ENCODE measurements at regions not wholly inside any gene's neighbourhood (a gene's known extent, or its start where the extent isn't known, plus 50 kb on each side); places are given as distances from the start of the nearest gene placed in this dataset.

DNA sequence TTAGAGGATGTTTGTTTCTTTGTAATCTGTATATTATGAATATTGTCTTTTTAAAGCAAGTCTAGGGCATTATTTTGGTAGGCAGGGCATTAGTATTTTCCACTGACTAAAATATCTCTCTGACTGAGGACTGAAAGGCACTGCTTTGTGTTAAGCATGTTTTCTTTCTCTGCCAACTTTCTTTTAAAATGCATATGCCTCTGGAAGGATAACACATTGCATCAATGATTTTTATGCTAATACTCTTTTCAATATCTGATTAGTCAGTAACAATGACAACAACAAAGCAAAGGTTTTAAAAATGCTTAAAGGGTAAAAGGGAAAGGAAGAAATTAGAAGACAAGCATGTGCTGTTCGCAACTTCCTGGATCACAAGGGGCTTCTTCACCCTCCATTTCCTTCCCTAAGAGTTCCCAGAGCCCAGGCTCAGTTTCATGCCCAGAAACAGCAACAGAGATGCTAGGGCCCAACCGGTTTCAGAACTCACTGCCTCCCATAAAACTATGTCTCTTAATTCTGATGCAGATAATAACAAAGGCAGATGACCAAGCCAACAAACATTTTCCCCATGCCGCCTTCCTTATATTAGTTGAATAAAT is 786.8 kb upstream of the ACVR2A start:
- intact Hi-C loops (cut with micrococcal nuclease): no loop called here
- ChIA-PET CTCF (no interaction called here), POLR2A (no interaction called here)
- no peak for DNase-seq
- H3K27me3 Mint-ChIP-seq: peaks cover 2% of the 10 kb centered on the region
- H3K36me3 Mint-ChIP-seq: no peaks in the 10 kb centered on the region
- no peaks in the 10 kb centered on the region for H3K9me3 Mint-ChIP-seq
- no peak overlapping the region for H3K27ac Mint-ChIP-seq
- no peaks in the 10 kb centered on the region for H3K4me1 Mint-ChIP-seq (ENCODE audit: low read depth)
- H3K4me3 Mint-ChIP-seq: no peak overlapping the region

DNA sequence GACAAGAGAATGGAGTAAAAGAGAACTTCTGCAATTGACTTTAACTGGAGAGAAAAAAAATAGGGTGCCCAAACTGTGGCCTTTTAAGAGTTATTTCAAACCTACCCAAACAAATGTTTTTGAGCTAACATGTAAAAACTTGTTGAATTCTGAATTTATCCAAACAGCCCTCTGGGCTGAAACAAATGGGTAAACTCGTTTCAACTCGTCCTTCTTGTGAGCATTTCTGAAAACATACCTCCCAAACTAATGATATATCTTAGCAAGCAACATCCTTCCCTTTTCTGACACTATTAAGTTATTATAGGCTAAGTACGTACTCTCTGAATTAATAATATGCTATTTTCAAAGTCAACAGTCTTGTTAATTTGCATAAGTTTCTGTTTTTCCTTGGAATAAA is 793.0 kb upstream of the ACVR2A start:
- no peak for DNase-seq
- Mint-ChIP-seq H3K4me3 (no peak overlapping the region), H3K4me1 (ENCODE audit: low read depth) (no peaks in the 10 kb centered on the region), H3K9me3 (no peaks in the 10 kb centered on the region), H3K27ac (no peak overlapping the region), H3K36me3 (no peaks in the 10 kb centered on the region), H3K27me3 (peaks cover 2% of the 10 kb centered on the region)
- POLR2A ChIA-PET: no interaction called here
- CTCF ChIA-PET: interaction anchor here (0.9 to 1.9 kb wide), 3 partner anchors 11 to 859 kb away, joined by 3 to 6 read pairs (median 4); no protein-coding TSS in a partner anchor
- intact Hi-C loops (cut with micrococcal nuclease): no loop called here

DNA sequence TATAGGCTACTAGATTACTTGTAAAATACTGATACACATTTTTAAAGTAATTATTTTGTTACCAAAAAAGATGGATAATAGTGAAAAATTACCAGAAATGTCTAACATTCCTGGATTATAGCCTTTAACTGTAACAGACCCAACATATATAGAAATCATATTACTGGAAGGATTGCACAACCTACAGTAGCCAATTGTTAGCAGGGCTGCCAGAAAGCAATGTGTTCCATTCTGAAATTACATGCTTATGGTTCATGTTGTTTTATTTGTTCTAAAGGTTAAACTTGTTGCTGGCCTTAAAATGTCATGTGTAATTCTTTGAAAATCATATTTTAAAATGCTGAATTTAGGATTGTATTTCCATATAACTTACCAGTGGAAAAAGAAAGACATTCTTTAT is 793.6 kb upstream of the ACVR2A start:
- POLR2A ChIA-PET: no interaction called here
- Mint-ChIP-seq H3K4me1 (ENCODE audit: low read depth) (no peaks in the 10 kb centered on the region), H3K9me3 (no peaks in the 10 kb centered on the region), H3K4me3 (no peak overlapping the region), H3K27me3 (peaks cover 2% of the 10 kb centered on the region), H3K36me3 (no peaks in the 10 kb centered on the region), H3K27ac (no peak overlapping the region)
- CTCF ChIA-PET: interaction anchor here (0.9 to 1.9 kb wide), 3 partner anchors 12 to 860 kb away, joined by 3 to 6 read pairs (median 4); no protein-coding TSS in a partner anchor
- no peak for DNase-seq
- intact Hi-C loops (cut with micrococcal nuclease): no loop called here

DNA sequence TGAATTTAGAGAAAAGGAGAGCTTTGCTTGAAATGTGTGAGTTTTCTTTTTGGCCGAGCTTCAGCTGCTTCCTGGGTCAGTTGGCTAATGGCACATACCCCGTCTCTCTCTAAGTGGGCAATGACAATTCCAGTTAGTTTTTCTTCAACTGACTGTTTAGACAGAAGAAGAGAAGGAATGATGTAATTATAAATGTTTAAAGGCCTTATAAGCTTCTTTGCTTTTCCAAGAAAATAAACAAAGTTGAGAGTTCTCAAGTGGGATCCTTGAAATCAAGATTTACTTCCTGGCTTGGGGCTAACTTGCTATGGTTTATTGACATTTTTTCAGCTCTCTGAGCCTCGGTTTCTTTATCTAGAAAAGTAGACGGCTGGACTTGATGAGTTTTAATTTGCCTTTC is 794.9 kb upstream of the ACVR2A start:
- Mint-ChIP-seq H3K4me3 (no peak overlapping the region), H3K4me1 (ENCODE audit: low read depth) (peaks cover 3% of the 10 kb centered on the region), H3K27me3 (peaks cover 2% of the 10 kb centered on the region), H3K27ac (no peak overlapping the region), H3K9me3 (no peaks in the 10 kb centered on the region), H3K36me3 (no peaks in the 10 kb centered on the region)
- DNase-seq: no peak
- POLR2A ChIA-PET: no interaction called here
- CTCF ChIA-PET: interaction anchor here (1.0 to 1.5 kb wide), 2 partner anchors 9 to 861 kb away, joined by 3 to 6 read pairs; no protein-coding TSS in a partner anchor
- intact Hi-C loops (cut with micrococcal nuclease): no loop called here

DNA sequence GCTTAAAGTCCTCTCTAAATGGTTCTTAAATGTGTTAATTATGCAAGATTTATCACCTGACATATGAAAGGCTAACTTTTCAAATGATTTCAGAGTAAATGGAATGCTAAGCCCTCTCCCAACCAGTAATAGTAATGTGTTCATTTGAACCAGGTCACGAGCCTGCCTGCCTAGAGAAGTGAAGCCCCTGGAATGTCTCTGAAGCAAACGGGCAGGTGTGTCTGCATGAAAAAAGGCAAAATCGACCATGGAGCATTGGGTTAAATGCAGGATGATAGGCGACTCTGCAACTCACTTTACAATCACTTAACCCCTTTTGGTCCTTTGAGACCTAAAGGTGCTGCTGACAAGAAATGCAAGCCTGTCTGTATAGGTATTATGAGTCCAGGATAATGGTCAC is 798.4 kb upstream of the ACVR2A start:
- POLR2A ChIA-PET: no interaction called here
- Mint-ChIP-seq H3K4me1 (ENCODE audit: low read depth) (peaks cover 3% of the 10 kb centered on the region), H3K4me3 (no peak overlapping the region), H3K36me3 (no peaks in the 10 kb centered on the region), H3K9me3 (no peaks in the 10 kb centered on the region), H3K27me3 (no peaks in the 10 kb centered on the region), H3K27ac (no peak overlapping the region)
- no peak for DNase-seq
- intact Hi-C loops (cut with micrococcal nuclease): no loop called here
- CTCF ChIA-PET: interaction anchor here (1.0 to 3.3 kb wide), 8 partner anchors 34 to 865 kb away, joined by 3 to 106 read pairs (median 9); no protein-coding TSS in a partner anchor

DNA sequence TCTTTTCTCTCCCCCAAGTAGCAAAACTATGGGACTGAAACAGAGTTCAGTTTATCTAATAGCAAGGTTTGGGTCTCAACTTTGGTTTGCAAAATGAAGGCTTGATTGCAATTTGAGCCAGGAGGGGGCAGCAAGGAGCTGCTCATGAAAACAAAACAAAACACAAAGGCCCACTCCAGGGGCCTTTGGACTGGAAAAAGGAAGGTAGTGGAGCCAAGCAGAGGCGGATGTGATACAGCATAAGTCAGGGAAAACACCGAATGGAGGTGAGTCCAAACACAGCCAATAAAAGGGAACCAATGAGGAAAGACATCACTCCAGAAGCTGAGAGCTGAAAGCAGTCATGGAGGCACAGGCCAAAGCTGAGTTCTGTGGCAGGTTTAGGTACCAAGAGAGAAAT is 799.7 kb upstream of the ACVR2A start:
- Mint-ChIP-seq H3K4me1 (ENCODE audit: low read depth) (peaks cover 3% of the 10 kb centered on the region), H3K9me3 (no peaks in the 10 kb centered on the region), H3K27me3 (no peaks in the 10 kb centered on the region), H3K36me3 (no peaks in the 10 kb centered on the region), H3K4me3 (no peak overlapping the region), H3K27ac (no peak overlapping the region)
- ChIA-PET POLR2A (no interaction called here), CTCF (interaction anchor here (0.6 to 3.5 kb wide), 36 partner anchors 8 to 892 kb away, joined by 3 to 106 read pairs (median 4); no protein-coding TSS in a partner anchor)
- peak; percentile 67 for DNase-seq
- intact Hi-C loops (cut with micrococcal nuclease): loop anchor here (1.0 kb wide), 2 partner anchors 287 to 866 kb away; no protein-coding TSS in a partner anchor

DNA sequence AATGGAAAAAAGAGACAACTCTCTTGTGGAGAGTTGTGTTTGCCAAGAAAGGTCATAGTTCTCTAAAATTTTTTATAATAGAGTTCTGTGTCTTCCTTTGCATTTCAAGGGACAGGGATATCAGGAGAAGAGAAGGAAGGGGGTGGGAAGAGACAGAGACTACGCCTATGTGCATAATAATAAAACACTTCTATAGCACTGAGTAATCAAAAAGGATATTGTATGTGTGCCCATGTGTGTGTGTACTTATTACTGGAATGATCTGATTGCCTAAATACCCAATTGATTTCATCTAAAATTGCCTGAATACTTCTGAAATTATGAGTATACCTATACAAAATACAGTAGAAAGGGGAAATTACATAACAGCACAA is 803.7 kb upstream of the ACVR2A start:
- Mint-ChIP-seq H3K4me1 (ENCODE audit: low read depth) (peaks cover 7% of the 10 kb centered on the region), H3K27me3 (no peaks in the 10 kb centered on the region), H3K27ac (no peak overlapping the region), H3K4me3 (no peak overlapping the region), H3K36me3 (no peaks in the 10 kb centered on the region), H3K9me3 (no peaks in the 10 kb centered on the region)
- no peak for DNase-seq
- ChIA-PET CTCF (interaction anchor here (0.9 kb wide), 1 partner anchor 8 kb away, joined by 3 read pairs; no protein-coding TSS in a partner anchor), POLR2A (no interaction called here)
- intact Hi-C loops (cut with micrococcal nuclease): no loop called here

DNA sequence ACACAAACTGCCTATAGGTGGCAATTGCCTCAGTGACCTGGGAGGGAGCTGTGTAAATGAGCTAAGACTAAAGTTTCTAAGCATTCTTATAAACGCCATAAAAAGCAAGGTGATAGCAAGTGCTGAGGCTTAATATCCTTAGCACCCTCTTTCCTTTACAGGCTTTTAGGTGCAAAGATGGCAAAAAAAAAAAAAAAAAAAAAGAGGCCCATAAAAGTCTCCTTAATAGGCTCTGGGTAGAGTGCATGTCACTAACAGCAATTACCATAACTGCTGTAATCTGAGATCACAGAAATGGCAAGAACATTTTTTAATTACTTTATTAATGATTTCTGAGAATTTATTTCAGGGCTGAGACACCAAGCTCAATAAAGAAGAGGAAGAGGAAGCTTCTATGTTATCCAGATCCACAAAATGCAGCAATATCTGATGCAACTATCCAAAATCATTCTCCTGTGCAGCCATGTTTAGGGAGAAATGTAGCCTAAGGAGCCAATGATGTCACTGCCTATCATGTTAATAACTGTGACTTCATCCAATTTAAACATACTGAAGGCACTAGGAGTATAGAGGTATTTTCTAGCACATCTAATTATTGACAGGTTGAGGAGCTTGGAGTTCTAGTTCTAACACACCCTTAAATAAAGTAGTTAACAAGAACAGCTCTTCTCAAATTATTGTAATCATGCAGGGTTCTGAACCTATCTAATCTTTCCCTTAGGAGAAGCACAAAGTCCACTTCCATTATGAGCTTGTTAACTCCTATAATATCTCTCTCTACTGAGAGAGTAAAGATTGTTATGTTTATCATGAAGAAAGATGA is 804.3 kb upstream of the ACVR2A start:
- ChIA-PET CTCF (interaction anchor here (0.9 kb wide), 1 partner anchor 9 kb away, joined by 3 read pairs; no protein-coding TSS in a partner anchor), POLR2A (no interaction called here)
- intact Hi-C loops (cut with micrococcal nuclease): no loop called here
- Mint-ChIP-seq H3K4me1 (ENCODE audit: low read depth) (peaks cover 7% of the 10 kb centered on the region), H3K36me3 (no peaks in the 10 kb centered on the region), H3K4me3 (no peak overlapping the region), H3K27me3 (no peaks in the 10 kb centered on the region), H3K9me3 (no peaks in the 10 kb centered on the region), H3K27ac (no peak overlapping the region)
- DNase-seq: no peak

DNA sequence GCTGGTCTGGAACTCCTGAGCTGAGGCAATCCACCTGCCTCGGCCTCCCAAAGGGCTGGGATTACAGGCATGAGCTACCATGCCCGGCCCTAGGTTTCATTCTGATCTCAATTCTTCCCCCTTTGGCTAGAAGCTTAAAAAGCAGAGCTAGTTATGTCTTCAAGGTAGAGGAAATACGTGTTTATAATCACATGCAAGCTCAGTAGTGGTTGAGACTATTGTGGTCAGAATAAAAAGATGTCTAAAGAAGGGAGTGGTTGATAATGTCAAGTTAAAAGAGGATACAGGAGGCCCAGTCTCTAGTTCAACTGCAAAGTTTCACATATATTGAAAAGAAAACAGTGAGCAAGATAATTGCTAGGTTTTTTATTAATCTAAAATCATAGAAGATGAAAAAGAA is 807.8 kb upstream of the ACVR2A start:
- Mint-ChIP-seq H3K9me3 (no peaks in the 10 kb centered on the region), H3K27ac (no peak overlapping the region), H3K36me3 (no peaks in the 10 kb centered on the region), H3K4me1 (ENCODE audit: low read depth) (peaks cover 4% of the 10 kb centered on the region), H3K27me3 (no peaks in the 10 kb centered on the region), H3K4me3 (no peak overlapping the region)
- intact Hi-C loops (cut with micrococcal nuclease): no loop called here
- CTCF ChIA-PET: interaction anchor here (1.3 kb wide), 1 partner anchor 8 kb away, joined by 4 read pairs; no protein-coding TSS in a partner anchor
- DNase-seq: no peak
- POLR2A ChIA-PET: no interaction called here

DNA sequence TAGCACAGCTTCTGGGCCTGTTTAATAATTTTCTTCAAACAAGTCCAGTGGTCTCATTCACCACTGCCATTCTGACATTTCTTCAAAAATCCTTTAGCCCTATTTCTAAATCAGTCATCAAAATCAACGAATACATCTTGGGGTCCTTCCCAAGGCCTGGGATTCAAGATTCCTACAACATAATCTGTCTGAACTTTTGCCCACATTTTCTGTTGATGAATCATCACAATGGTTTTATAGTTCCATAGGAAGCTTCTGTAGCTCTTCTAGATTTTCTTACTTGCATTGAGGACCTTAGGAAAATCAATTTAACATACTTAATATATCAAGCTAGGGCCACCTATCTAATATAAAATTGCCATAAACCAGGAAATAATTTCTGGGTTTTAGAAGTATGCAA is 811.8 kb upstream of the ACVR2A start:
- Mint-ChIP-seq H3K36me3 (no peaks in the 10 kb centered on the region), H3K4me3 (no peak overlapping the region), H3K9me3 (no peaks in the 10 kb centered on the region), H3K4me1 (ENCODE audit: low read depth) (peaks cover 4% of the 10 kb centered on the region), H3K27me3 (peaks cover 5% of the 10 kb centered on the region), H3K27ac (no peak overlapping the region)
- ChIA-PET POLR2A (no interaction called here), CTCF (interaction anchor here (1.0 kb wide), 1 partner anchor 12 kb away, joined by 3 read pairs; no protein-coding TSS in a partner anchor)
- no peak for DNase-seq
- intact Hi-C loops (cut with micrococcal nuclease): no loop called here

DNA sequence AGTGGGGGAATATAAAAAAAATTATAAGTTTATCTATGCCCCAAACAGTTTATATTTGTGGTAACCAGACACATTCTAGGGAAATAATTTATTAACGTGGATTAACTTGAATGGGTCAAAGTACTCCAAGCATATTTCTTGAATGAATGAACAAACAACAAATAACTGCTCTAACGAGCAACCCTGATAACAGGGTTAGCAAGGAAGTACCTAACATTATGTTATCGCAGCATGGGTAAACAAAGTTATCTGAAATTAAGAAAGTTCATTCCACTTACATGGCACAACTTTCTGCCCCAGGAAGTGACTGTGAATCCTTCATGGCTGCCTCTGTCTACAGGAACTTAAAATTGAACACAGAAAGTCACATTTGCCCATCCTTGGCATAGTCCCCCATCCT is 812.9 kb upstream of the ACVR2A start:
- Mint-ChIP-seq H3K36me3 (no peaks in the 10 kb centered on the region), H3K27me3 (peaks cover 6% of the 10 kb centered on the region), H3K27ac (no peak overlapping the region), H3K9me3 (peaks cover 3% of the 10 kb centered on the region), H3K4me3 (no peak overlapping the region), H3K4me1 (ENCODE audit: low read depth) (peaks cover under 1% of the 10 kb centered on the region)
- CTCF ChIA-PET: interaction anchor here (1.0 kb wide), 1 partner anchor 13 kb away, joined by 3 read pairs; no protein-coding TSS in a partner anchor
- intact Hi-C loops (cut with micrococcal nuclease): no loop called here
- POLR2A ChIA-PET: no interaction called here
- DNase-seq: no peak

DNA sequence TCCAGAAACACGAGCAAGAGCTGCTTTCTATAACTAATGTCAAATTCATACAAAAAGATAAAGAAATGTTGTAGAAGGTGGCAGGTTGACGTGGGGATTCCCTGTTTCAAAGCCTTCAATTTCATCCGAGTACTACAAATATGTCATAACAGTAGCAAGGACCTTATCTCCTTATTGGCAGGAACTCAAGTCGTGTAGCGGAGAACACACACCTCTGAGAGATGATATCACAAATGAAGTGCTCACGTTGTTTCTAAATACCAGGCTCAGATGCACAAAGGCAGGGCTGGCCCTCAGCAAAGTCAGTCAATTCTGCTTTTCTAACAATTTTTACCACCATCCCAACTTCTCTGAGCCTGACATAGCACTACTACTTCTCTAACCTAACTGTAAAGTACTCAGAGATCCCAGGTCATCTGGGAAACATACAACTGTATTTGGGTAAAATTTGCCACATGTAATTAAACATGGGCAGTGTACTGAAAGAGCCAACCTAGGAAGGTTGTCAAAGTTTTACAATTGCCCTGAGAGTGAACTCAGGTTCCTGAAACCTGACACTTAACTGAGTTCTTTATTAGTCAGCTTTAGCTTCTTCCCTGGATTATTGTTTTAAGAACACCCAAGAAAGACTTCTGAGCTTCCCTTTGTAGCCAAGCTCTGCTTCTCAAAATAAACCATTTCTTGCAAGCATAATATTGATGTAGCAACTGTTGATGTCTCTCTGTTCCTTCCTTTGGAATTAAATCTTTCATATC is 813.7 kb upstream of the ACVR2A start:
- no peaks in the 10 kb centered on the region for H3K4me1 Mint-ChIP-seq (ENCODE audit: low read depth)
- peaks cover 3% of the 10 kb centered on the region for H3K9me3 Mint-ChIP-seq
- no peak for DNase-seq
- CTCF ChIA-PET: interaction anchor here (1.3 kb wide), 1 partner anchor 14 kb away, joined by 6 read pairs; no protein-coding TSS in a partner anchor
- no peak overlapping the region for H3K27ac Mint-ChIP-seq
- POLR2A ChIA-PET: no interaction called here
- intact Hi-C loops (cut with micrococcal nuclease): no loop called here
- H3K4me3 Mint-ChIP-seq: no peak overlapping the region
- no peaks in the 10 kb centered on the region for H3K36me3 Mint-ChIP-seq
- H3K27me3 Mint-ChIP-seq: peaks cover 6% of the 10 kb centered on the region
